Hepatocyte (in vitro differentiated cells): ENCODE measurements at regions not wholly inside any gene's neighbourhood (a gene's known extent, or its start where the extent isn't known, plus 50 kb on each side); places are given as distances from the start of the nearest gene placed in this dataset.

ENCODE experiments used
- EZH2 ChIP-seq: fragments of 200-600 bp; sonication (generic); IDR thresholded peaks from 2 replicates; pipeline ENCODE4 v1.6.1; 2016; ENCODE audit warnings: antibody characterized with exemption, mild to moderate bottlenecking, borderline replicate concordance
- EZH2phosphoT487 ChIP-seq: fragments of 200-600 bp; sonication (generic); IDR thresholded peaks from one replicate; pipeline ENCODE4 v1.6.1; 2018; ENCODE audit warnings: antibody characterized with exemption, mild to moderate bottlenecking, low read depth, moderate library complexity; ENCODE audit not compliant: unreplicated experiment, severe bottlenecking
- TF ChIP-seq, protein P1 (sequence below): fragments of 200-600 bp; sonication (generic); IDR thresholded peaks from 2 replicates; pipeline ENCODE4 v1.5.1; 2016; ENCODE audit warnings: antibody characterized with exemption, mild to moderate bottlenecking; ENCODE audit not compliant: poor library complexity

DNA sequence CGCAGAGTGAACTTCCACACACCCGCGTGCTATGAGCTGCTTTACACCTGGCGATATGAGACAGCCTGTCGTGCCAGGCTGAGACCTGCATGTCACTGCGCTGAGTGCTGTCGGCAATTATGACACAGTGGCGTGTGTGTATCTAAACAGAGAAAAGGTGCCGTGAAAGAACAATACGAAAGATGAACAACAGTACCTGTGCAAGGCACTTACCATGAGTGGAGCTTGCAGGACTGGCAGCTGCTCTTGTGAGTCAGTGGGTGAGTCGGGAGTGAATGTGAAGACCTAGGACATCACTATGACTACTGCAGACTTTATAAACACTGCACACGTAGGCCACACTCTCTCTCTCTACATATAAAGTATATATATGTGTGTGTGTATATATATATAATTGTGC, 68.5 kb upstream of the DUSP22 start:
- TF ChIP-seq, protein P1, sequence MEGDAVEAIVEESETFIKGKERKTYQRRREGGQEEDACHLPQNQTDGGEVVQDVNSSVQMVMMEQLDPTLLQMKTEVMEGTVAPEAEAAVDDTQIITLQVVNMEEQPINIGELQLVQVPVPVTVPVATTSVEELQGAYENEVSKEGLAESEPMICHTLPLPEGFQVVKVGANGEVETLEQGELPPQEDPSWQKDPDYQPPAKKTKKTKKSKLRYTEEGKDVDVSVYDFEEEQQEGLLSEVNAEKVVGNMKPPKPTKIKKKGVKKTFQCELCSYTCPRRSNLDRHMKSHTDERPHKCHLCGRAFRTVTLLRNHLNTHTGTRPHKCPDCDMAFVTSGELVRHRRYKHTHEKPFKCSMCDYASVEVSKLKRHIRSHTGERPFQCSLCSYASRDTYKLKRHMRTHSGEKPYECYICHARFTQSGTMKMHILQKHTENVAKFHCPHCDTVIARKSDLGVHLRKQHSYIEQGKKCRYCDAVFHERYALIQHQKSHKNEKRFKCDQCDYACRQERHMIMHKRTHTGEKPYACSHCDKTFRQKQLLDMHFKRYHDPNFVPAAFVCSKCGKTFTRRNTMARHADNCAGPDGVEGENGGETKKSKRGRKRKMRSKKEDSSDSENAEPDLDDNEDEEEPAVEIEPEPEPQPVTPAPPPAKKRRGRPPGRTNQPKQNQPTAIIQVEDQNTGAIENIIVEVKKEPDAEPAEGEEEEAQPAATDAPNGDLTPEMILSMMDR = no peak
- TF ChIP-seq EZH2 (no peak), EZH2phosphoT487 (no peak)
